ENCODE measurements at regions not wholly inside any gene's neighbourhood (a gene's known extent, or its start where the extent isn't known, plus 50 kb on each side); places are given as distances from the start of the nearest gene placed in this dataset.

- no peaks in the 10 kb centered on the region for H3K36me3 ChIP-seq (ENCODE audit: insufficient read depth, low read length)
- H3K4me1 ChIP-seq (ENCODE audit: insufficient read depth, low read length), result no peaks in the 10 kb centered on the region
- Mint-ChIP-seq H3K27me3 (no peaks in the 10 kb centered on the region), H3K27ac (no peak overlapping the region), H3K9me3 (peaks cover 7% of the 10 kb centered on the region), H3K4me1 (ENCODE audit: low read depth) (no peaks in the 10 kb centered on the region), H3K36me3 (ENCODE audit: low read depth) (no peaks in the 10 kb centered on the region), H3K4me3 (no peak overlapping the region)
- DNase-seq (no peak), ATAC-seq (ENCODE audit: poor library complexity) (no peak)
- no peak overlapping the region for H3K27ac ChIP-seq (ENCODE audit: low read depth in 1 of 2, low read length in 2 of 2)
- ChIA-PET CTCF (no interaction called here), POLR2A (no interaction called here)
- H3K4me3 ChIP-seq (ENCODE audit: low read length), result no peak overlapping the region
- intact Hi-C loops (cut with DNase I, micrococcal nuclease), result no loop called here
- no peak for TF ChIP-seq CTCF (IDR thresholded peaks at IDR 0.05)
- no peaks in the 10 kb centered on the region for H3K9me3 ChIP-seq (ENCODE audit: control insufficient read depth in 1 of 2, insufficient read depth in 1 of 2, low read length in 2 of 2)
- no peaks in the 10 kb centered on the region for H3K27me3 ChIP-seq (ENCODE audit: control insufficient read depth in 1 of 2, insufficient read depth in 2 of 2, low read length in 2 of 2)
Observed at GRCh38 chr1:79694241-79694640, 687.7 kb upstream of the ADGRL4 start.

DNA sequence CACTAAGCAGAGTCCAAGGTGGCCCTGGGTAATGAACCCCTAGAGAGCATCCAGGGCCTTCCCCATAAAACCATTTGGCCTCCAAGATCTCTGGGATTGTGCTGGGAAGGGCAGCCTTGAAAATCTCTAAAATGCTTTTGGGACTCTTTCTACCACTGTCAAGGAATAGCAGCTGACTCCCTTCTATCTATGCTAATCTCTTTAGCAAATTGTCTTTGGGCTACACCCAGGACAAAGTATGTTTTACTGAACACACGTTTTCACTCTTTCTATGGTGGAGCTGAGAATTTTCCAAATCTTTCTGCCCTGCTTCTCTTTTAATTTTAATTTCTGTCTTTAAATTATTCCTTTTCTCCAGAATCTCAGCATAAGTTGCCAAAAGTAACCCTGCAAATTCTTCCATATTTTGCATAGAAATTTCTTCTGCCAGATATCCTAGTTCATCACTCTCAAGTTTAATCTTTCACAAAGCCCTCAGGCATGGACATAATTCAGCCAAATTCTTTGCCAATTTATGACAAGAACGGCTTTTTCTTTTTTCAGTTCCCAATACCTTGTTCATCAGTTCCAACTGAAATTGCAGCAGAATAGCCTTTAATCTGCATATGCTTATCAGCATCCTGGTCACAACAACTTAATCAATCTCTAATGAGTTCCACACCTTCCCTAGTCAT lies 687.0 kb upstream of the ADGRL4 start:
- ChIA-PET CTCF (no interaction called here), POLR2A (no interaction called here)
- Mint-ChIP-seq H3K27me3 (no peaks in the 10 kb centered on the region), H3K27ac (no peak overlapping the region), H3K9me3 (peaks cover 2% of the 10 kb centered on the region), H3K36me3 (ENCODE audit: low read depth) (no peaks in the 10 kb centered on the region), H3K4me3 (no peak overlapping the region), H3K4me1 (ENCODE audit: low read depth) (no peaks in the 10 kb centered on the region)
- ATAC-seq (ENCODE audit: poor library complexity) (no peak), DNase-seq (no peak)
- Histone ChIP-seq H3K4me3 (ENCODE audit: low read length) (no peak overlapping the region), H3K36me3 (ENCODE audit: insufficient read depth, low read length) (no peaks in the 10 kb centered on the region), H3K9me3 (ENCODE audit: control insufficient read depth in 1 of 2, insufficient read depth in 1 of 2, low read length in 2 of 2) (no peaks in the 10 kb centered on the region), H3K4me1 (ENCODE audit: insufficient read depth, low read length) (no peaks in the 10 kb centered on the region), H3K27me3 (ENCODE audit: control insufficient read depth in 1 of 2, insufficient read depth in 2 of 2, low read length in 2 of 2) (no peaks in the 10 kb centered on the region), H3K27ac (ENCODE audit: low read depth in 1 of 2, low read length in 2 of 2) (no peak overlapping the region)
- intact Hi-C loops (cut with DNase I, micrococcal nuclease), result no loop called here
- no peak for TF ChIP-seq CTCF (IDR thresholded peaks at IDR 0.05)

GRCh38 chr1:79692519-79692918 lies 686.0 kb upstream of the ADGRL4 start:
- Histone ChIP-seq H3K27ac (ENCODE audit: low read depth in 1 of 2, low read length in 2 of 2) (no peak overlapping the region), H3K27me3 (ENCODE audit: control insufficient read depth in 1 of 2, insufficient read depth in 2 of 2, low read length in 2 of 2) (no peaks in the 10 kb centered on the region), H3K9me3 (ENCODE audit: control insufficient read depth in 1 of 2, insufficient read depth in 1 of 2, low read length in 2 of 2) (no peaks in the 10 kb centered on the region), H3K4me1 (ENCODE audit: insufficient read depth, low read length) (no peaks in the 10 kb centered on the region), H3K4me3 (ENCODE audit: low read length) (no peak overlapping the region), H3K36me3 (ENCODE audit: insufficient read depth, low read length) (no peaks in the 10 kb centered on the region)
- ChIA-PET CTCF (no interaction called here), POLR2A (no interaction called here)
- Mint-ChIP-seq H3K27me3 (no peaks in the 10 kb centered on the region), H3K9me3 (no peaks in the 10 kb centered on the region), H3K27ac (no peak overlapping the region), H3K36me3 (ENCODE audit: low read depth) (no peaks in the 10 kb centered on the region), H3K4me1 (ENCODE audit: low read depth) (no peaks in the 10 kb centered on the region), H3K4me3 (no peak overlapping the region)
- ATAC-seq (ENCODE audit: poor library complexity), result no peak
- DNase-seq, result no peak
- intact Hi-C loops (cut with DNase I, micrococcal nuclease), result no loop called here
- TF ChIP-seq CTCF (IDR thresholded peaks at IDR 0.05), result no peak
